CD4-positive, alpha-beta T cell (primary cell): ENCODE measurements at regions not wholly inside any gene's neighbourhood (a gene's known extent, or its start where the extent isn't known, plus 50 kb on each side); places are given as distances from the start of the nearest gene placed in this dataset.

Source experiments
- ATAC-seq: fragments of 200-7000 bp; cut with Tn5 transposase; one replicate; pipeline ENCODE4 v1.10.0; 2022; ENCODE audit warnings: mild to moderate bottlenecking; ENCODE audit not compliant: poor library complexity
- CTCF ChIA-PET: fragments of 350-600 bp; sonication (Branson Sonifier 250); formaldehyde crosslinking; loops from one replicate; lab custom pipeline; 2021; ENCODE audit warnings: antibody characterized with exemption, inconsistent platforms; lab: Charles Lee
- POLR2A ChIA-PET: fragments of 350-600 bp; sonication (Branson Sonifier 250); formaldehyde crosslinking; loops from one replicate; lab custom pipeline; 2021; ENCODE audit warnings: antibody characterized with exemption, inconsistent platforms; lab: Charles Lee
- DNase-seq, 14 experiments: peaks; one replicate each; pipeline ENCODE4 v3.0.0-alpha.2; 2013 to 2020; ENCODE audit warnings: mixed read lengths in 2 of 14
- H3K27ac ChIP-seq, 2 donors: one replicate each; pipeline versions ENCODE4 v1.5.1 to v1.7.0; 2013; ENCODE audit warnings: low read length in 2 of 2, low read depth in 1 of 2, mild to moderate bottlenecking in 1 of 2
- H3K27me3 ChIP-seq, 2 experiments: 1 replicate in 1 of 2; 2 replicates in 1 of 2; pipeline versions ENCODE4 v1.6.1 to v1.7.0; 2013; ENCODE audit warnings: low read length in 2 of 2, control low read depth in 1 of 2, mild to moderate bottlenecking in 1 of 2, moderate library complexity in 1 of 2; ENCODE audit not compliant: insufficient read depth in 2 of 2, control insufficient read depth in 1 of 2
- H3K36me3 ChIP-seq: one replicate; pipeline ENCODE4 v1.6.1; 2013; ENCODE audit warnings: low read length, control low read depth; ENCODE audit not compliant: insufficient read depth
- H3K4me1 ChIP-seq: one replicate; pipeline ENCODE4 v1.6.1; 2013; ENCODE audit warnings: low read length, control low read depth; ENCODE audit not compliant: insufficient read depth
- H3K4me3 ChIP-seq: one replicate; pipeline ENCODE4 v1.5.1; 2013; ENCODE audit warnings: mild to moderate bottlenecking, low read length, moderate library complexity
- H3K9me3 ChIP-seq, 2 experiments: 1 replicate in 1 of 2; 2 replicates in 1 of 2; pipeline versions ENCODE4 v1.6.1 to v1.7.0; 2013; ENCODE audit warnings: low read length in 2 of 2, mild to moderate bottlenecking in 2 of 2, control low read depth in 1 of 2, moderate library complexity in 1 of 2; ENCODE audit not compliant: control insufficient read depth in 1 of 2, insufficient read depth in 1 of 2
- H3K27ac Mint-ChIP-seq: one replicate; pipeline ENCODE4 v1.8.0; 2020; ENCODE audit warnings: mixed read lengths
- H3K27me3 Mint-ChIP-seq: one replicate; pipeline ENCODE4 v1.8.0; 2021; ENCODE audit warnings: mixed read lengths
- H3K36me3 Mint-ChIP-seq: one replicate; pipeline ENCODE4 v1.8.0; 2021; ENCODE audit warnings: low read depth, mixed read lengths
- H3K4me1 Mint-ChIP-seq: one replicate; pipeline ENCODE4 v1.8.0; 2021; ENCODE audit warnings: low read depth, mixed read lengths
- H3K4me3 Mint-ChIP-seq: one replicate; pipeline ENCODE4 v1.8.0; 2020; ENCODE audit warnings: mild to moderate bottlenecking, mixed read lengths
- H3K9me3 Mint-ChIP-seq: one replicate; pipeline ENCODE4 v1.8.0; 2020; ENCODE audit warnings: mixed read lengths
- CTCF ChIP-seq: fragments of 200-600 bp; IDR thresholded peaks from one replicate; pipeline ENCODE4 v1.8.0; 2022; ENCODE audit warnings: antibody characterized with exemption, mild to moderate bottlenecking
- intact Hi-C, 2 experiments: fragments of 100-400 bp; cut with DNase I in 1 of 2; cut with micrococcal nuclease in 1 of 2; formaldehyde crosslinking; loops; one replicate each; pipeline versions ENCODE4 v1.15.1 to v1.9.0; 2023 to 2025; cut with DNase I, micrococcal nuclease

- Histone ChIP-seq H3K4me3 (no peak overlapping the region), H3K27ac (no peak overlapping the region), H3K4me1 (no peaks in the 10 kb centered on the region), H3K9me3 (peaks cover 1 to 3% of the 10 kb centered on the region in 2 experiments), H3K36me3 (no peaks in the 10 kb centered on the region), H3K27me3 (no peaks in the 10 kb centered on the region)
- ATAC-seq (no peak), DNase-seq (no peak)
- no peak overlapping the region for H3K27ac Mint-ChIP-seq
- intact Hi-C loops, result no loop called here
- no peaks in the 10 kb centered on the region for H3K4me1 Mint-ChIP-seq
- POLR2A ChIA-PET, result no interaction called here
- H3K27me3 Mint-ChIP-seq, result no peaks in the 10 kb centered on the region
- H3K4me3 Mint-ChIP-seq, result no peak overlapping the region
- CTCF ChIA-PET, result no interaction called here
- H3K9me3 Mint-ChIP-seq, result peaks cover 2% of the 10 kb centered on the region
- no peaks in the 10 kb centered on the region for H3K36me3 Mint-ChIP-seq
- TF ChIP-seq CTCF, result no peak
Measured at GRCh38 chr21:24217151-24217550, 1390.1 kb downstream of the MRPL39 start.

GRCh38 chr21:24210130-24210529, 1397.2 kb downstream of the MRPL39 start:
- H3K4me1 Mint-ChIP-seq, result no peaks in the 10 kb centered on the region
- no peak for ATAC-seq
- no peak overlapping the region for H3K4me3 ChIP-seq
- H3K4me1 ChIP-seq, result no peaks in the 10 kb centered on the region
- H3K36me3 ChIP-seq, result no peaks in the 10 kb centered on the region
- H3K27ac ChIP-seq, result no peak overlapping the region
- DNase-seq, result no peak
- intact Hi-C loops, result no loop called here
- ChIA-PET POLR2A (interaction anchor here (0.9 kb wide), 1 partner anchor 1216 kb away, joined by 3 read pairs; no protein-coding TSS in a partner anchor), CTCF (no interaction called here)
- H3K9me3 Mint-ChIP-seq, result peaks cover 6% of the 10 kb centered on the region
- no peaks in the 10 kb centered on the region for H3K36me3 Mint-ChIP-seq
- no peak for TF ChIP-seq CTCF
- H3K27ac Mint-ChIP-seq, result no peak overlapping the region
- no peak overlapping the region for H3K4me3 Mint-ChIP-seq
- H3K27me3 Mint-ChIP-seq, result no peaks in the 10 kb centered on the region
- no peaks in the 10 kb centered on the region for H3K27me3 ChIP-seq
- H3K9me3 ChIP-seq, result peaks cover 4 to 16% of the 10 kb centered on the region in 2 experiments

- ATAC-seq, result no peak
- CTCF ChIA-PET, result no interaction called here
- H3K9me3 Mint-ChIP-seq, result peaks cover 6% of the 10 kb centered on the region
Measured at GRCh38 chr21:24208562-24209260, 1398.6 kb downstream of the MRPL39 start.

More at GRCh38 chr21:24208562-24209260, 1398.6 kb downstream of the MRPL39 start:
- Mint-ChIP-seq H3K4me3 (no peak overlapping the region), H3K36me3 (no peaks in the 10 kb centered on the region), H3K27me3 (no peaks in the 10 kb centered on the region), H3K4me1 (no peaks in the 10 kb centered on the region), H3K27ac (no peak overlapping the region)
- Histone ChIP-seq H3K4me1 (no peaks in the 10 kb centered on the region), H3K27ac (no peak overlapping the region), H3K36me3 (no peaks in the 10 kb centered on the region), H3K27me3 (no peaks in the 10 kb centered on the region), H3K4me3 (no peak overlapping the region), H3K9me3 (peaks cover 4 to 16% of the 10 kb centered on the region in 2 experiments)
- intact Hi-C loops, result no loop called here
- DNase-seq, result peak in 1 of 14 experiments; percentile 7
- POLR2A ChIA-PET, result no interaction called here
- no peak for TF ChIP-seq CTCF
